Endothelial cell of umbilical vein (primary cell): ENCODE measurements at regions not wholly inside any gene's neighbourhood (a gene's known extent, or its start where the extent isn't known, plus 50 kb on each side); places are given as distances from the start of the nearest gene placed in this dataset.

Experiments
- EZH2 ChIP-seq: IDR thresholded peaks from 2 replicates; pipeline ENCODE4 v1.6.1; 2012; ENCODE audit warnings: borderline replicate concordance, low read depth, mild to moderate bottlenecking, moderate library complexity, low read length, inconsistent platforms; ENCODE audit not compliant: severe bottlenecking
- FOS ChIP-seq: IDR thresholded peaks from 2 replicates; pipeline ENCODE4 v1.6.1; 2011; ENCODE audit warnings: mild to moderate bottlenecking, low read length, moderate library complexity, borderline replicate concordance; ENCODE audit not compliant: insufficient read depth
- GATA2 ChIP-seq: IDR thresholded peaks from 2 replicates; pipeline ENCODE4 v1.7.0; 2011; ENCODE audit warnings: low read depth, mild to moderate bottlenecking, moderate library complexity, mixed read lengths, low read length; ENCODE audit not compliant: insufficient read length, insufficient read depth
- JUN ChIP-seq: IDR thresholded peaks from 2 replicates; pipeline ENCODE4 v1.6.1; 2011; ENCODE audit warnings: borderline replicate concordance, low read depth; ENCODE audit not compliant: insufficient read length, insufficient read depth
- MYC ChIP-seq: IDR thresholded peaks from one replicate; pipeline ENCODE4 v1.6.1; 2011; ENCODE audit warnings: mild to moderate bottlenecking, low read depth, low read length
- POLR2A ChIP-seq: IDR thresholded peaks from 2 replicates; pipeline ENCODE4 v1.6.1; 2012; ENCODE audit warnings: low read depth, mild to moderate bottlenecking, control low read depth, low read length
- POLR2AphosphoS5 ChIP-seq: IDR thresholded peaks from 2 replicates; pipeline ENCODE4 v1.6.1; 2012; ENCODE audit warnings: low read depth, mild to moderate bottlenecking, control low read depth, low read length, moderate library complexity; ENCODE audit not compliant: insufficient read depth
- TF ChIP-seq, protein P1 (sequence below), 2 donors: IDR thresholded peaks; 1 replicate in 1 of 2; 2 replicates in 1 of 2; pipeline ENCODE4 v1.5.1; 2011; ENCODE audit warnings: low read length in 2 of 2, mild to moderate bottlenecking in 2 of 2, moderate library complexity in 2 of 2, control low read depth in 1 of 2, inconsistent platforms in 1 of 2, low read depth in 1 of 2; ENCODE audit not compliant: insufficient read depth in 1 of 2; ENCODE audit errors: extremely low read depth in 1 of 2
- TF ChIP-seq, protein P2 (sequence below): IDR thresholded peaks from 2 replicates; pipeline ENCODE4 v1.6.1; 2011; ENCODE audit not compliant: insufficient read depth, insufficient read length

DNA sequence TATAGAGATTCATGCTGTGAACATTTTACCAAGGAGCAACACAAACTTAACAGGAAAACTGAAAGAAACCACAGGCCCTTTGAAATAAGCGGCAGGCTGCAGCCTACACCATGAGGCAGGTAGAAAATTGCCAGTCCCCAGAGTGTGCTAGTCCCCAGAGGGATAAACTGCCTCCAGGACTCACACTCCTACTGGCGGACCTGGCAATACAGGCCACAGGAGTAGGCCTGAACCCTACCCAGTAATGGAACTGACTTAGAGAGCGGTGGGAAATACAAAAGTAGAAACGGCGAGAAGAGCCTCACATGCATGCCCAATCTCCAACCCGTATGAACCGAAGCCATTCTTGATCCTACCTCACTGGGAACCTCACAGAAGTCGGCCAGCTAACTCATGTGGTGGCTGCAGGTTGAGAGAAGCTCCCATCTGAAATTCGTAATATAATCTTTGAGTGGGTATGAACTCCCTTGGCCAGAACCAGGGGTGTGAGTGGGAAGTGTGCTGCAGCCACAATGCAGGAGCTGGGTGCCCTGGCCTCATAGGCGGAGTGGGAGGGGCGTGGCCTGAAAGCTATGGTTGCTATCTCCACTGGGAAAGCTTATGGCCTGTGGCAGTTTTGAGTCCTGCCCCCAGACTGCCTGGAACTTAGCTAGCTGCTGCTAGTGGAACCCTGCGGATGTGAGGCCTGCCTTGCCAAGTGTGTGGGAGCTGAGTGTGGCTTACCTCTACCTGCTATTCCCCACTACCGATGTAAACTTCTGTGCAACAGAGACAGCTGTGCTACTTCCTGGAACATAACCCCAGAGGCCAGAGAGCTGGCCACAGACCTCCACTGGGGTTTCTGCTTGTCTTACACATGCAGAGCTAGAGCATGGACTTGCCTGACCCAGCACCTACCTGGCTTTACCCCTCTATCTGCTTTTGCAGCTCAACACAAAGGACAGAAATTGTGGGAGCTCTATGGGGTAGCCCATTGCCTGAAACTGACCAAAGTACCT is 146.5 kb upstream of the COL21A1 start:
- TF ChIP-seq, protein P1, sequence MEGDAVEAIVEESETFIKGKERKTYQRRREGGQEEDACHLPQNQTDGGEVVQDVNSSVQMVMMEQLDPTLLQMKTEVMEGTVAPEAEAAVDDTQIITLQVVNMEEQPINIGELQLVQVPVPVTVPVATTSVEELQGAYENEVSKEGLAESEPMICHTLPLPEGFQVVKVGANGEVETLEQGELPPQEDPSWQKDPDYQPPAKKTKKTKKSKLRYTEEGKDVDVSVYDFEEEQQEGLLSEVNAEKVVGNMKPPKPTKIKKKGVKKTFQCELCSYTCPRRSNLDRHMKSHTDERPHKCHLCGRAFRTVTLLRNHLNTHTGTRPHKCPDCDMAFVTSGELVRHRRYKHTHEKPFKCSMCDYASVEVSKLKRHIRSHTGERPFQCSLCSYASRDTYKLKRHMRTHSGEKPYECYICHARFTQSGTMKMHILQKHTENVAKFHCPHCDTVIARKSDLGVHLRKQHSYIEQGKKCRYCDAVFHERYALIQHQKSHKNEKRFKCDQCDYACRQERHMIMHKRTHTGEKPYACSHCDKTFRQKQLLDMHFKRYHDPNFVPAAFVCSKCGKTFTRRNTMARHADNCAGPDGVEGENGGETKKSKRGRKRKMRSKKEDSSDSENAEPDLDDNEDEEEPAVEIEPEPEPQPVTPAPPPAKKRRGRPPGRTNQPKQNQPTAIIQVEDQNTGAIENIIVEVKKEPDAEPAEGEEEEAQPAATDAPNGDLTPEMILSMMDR (IDR thresholded peaks at IDR 0.05; ENCODE audit: extremely low read depth in 1 of 2, insufficient read depth in 1 of 2, low read depth in 1 of 2, low read length in 2 of 2) = no peak
- TF ChIP-seq FOS (no peak), GATA2 (no peak), POLR2AphosphoS5 (no peak), EZH2 (no peak), POLR2A (no peak), MYC (no peak), JUN (no peak)
- TF ChIP-seq, protein P2, sequence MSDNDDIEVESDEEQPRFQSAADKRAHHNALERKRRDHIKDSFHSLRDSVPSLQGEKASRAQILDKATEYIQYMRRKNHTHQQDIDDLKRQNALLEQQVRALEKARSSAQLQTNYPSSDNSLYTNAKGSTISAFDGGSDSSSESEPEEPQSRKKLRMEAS = no peak
